ENCODE measurements at regions not wholly inside any gene's neighbourhood (a gene's known extent, or its start where the extent isn't known, plus 50 kb on each side); places are given as distances from the start of the nearest gene placed in this dataset.

DNA sequence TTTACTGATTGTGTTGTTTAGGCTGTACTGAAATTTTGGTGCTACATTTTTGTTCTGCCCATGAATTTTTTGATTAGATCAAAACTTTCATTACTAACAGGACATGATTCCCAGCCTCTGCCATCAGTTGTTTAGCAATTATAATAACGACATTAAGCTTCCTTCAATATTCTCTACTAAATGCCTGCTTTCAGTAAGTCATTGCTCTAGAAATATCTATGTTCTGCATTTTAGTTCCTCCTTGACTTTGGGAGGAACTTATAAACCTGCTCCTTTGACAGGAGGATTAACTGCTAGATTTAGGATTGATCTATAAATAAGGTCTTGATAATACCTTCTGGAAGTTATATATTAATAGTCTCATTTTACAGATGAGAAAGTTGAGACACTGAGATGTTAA lies 269.1 kb downstream of the RAP2B start:
- no peak for TF ChIP-seq CTCF (IDR thresholded peaks at IDR 0.05 in 8 of 11, conservative IDR thresholded peaks at IDR 0.05 in 3 of 11)
- TF ChIP-seq POLR2A (IDR thresholded peaks at IDR 0.05): no peak
- no peak for TF ChIP-seq POLR2AphosphoS5 (IDR thresholded peaks at IDR 0.05)

All from spleen (tissue), 7 donors.